GM19468 (cell line): ENCODE measurements at regions not wholly inside any gene's neighbourhood (a gene's known extent, or its start where the extent isn't known, plus 50 kb on each side); places are given as distances from the start of the nearest gene placed in this dataset.

Experiments used
- ATAC-seq: cut with Tn5 transposase; IDR thresholded peaks from one replicate; pipeline ENCODE4 v1.9.1; 2021; ENCODE audit warnings: mild to moderate bottlenecking, moderate library complexity, moderate number of reproducible peaks; ENCODE audit not compliant: unreplicated experiment; ENCODE audit errors: extremely low read depth

GRCh38 chr15:92294759-92295158 is 98.9 kb upstream of the ST8SIA2 start:
- no peak for ATAC-seq

- no peak for ATAC-seq
These were observed 89.3 kb upstream of the ST8SIA2 start for GRCh38 chr15:92304223-92304975.

- ATAC-seq = no peak
These were observed 88.3 kb upstream of the ST8SIA2 start for GRCh38 chr15:92305343-92305742.

- ATAC-seq = no peak
These were observed 87.0 kb upstream of the ST8SIA2 start for GRCh38 chr15:92306663-92307062.

- ATAC-seq = no peak
These were observed 78.5 kb upstream of the ST8SIA2 start for GRCh38 chr15:92315144-92315543.

GRCh38 chr15:92315595-92316211 is 78.0 kb upstream of the ST8SIA2 start:
- ATAC-seq = no peak

- ATAC-seq = no peak
These were observed 76.9 kb upstream of the ST8SIA2 start for GRCh38 chr15:92316586-92317295.

- ATAC-seq = no peak
These were observed 73.5 kb upstream of the ST8SIA2 start for GRCh38 chr15:92320012-92320699.

- ATAC-seq = no peak
These were observed 70.9 kb upstream of the ST8SIA2 start for GRCh38 chr15:92322566-92323355.

- no peak for ATAC-seq
These were observed 70.2 kb upstream of the ST8SIA2 start for GRCh38 chr15:92323525-92323924.

GRCh38 chr15:92324101-92324963 is 69.3 kb upstream of the ST8SIA2 start:
- no peak for ATAC-seq

- no peak for ATAC-seq
These were observed 67.4 kb upstream of the ST8SIA2 start for GRCh38 chr15:92326236-92326635.

- no peak for ATAC-seq
These were observed 66.6 kb upstream of the ST8SIA2 start for GRCh38 chr15:92327033-92327432.

- ATAC-seq = no peak
These were observed 65.5 kb upstream of the ST8SIA2 start for GRCh38 chr15:92328207-92328606.

GRCh38 chr15:92332125-92332899 is 61.4 kb upstream of the ST8SIA2 start:
- no peak for ATAC-seq

GRCh38 chr15:92333709-92334108 is 60.0 kb upstream of the ST8SIA2 start:
- no peak for ATAC-seq

GRCh38 chr15:92336419-92336987 is 57.2 kb upstream of the ST8SIA2 start:
- ATAC-seq = no peak

GRCh38 chr15:92339361-92339760 is 54.3 kb upstream of the ST8SIA2 start:
- no peak for ATAC-seq
